ENCODE measurements at regions not wholly inside any gene's neighbourhood (a gene's known extent, or its start where the extent isn't known, plus 50 kb on each side); places are given as distances from the start of the nearest gene placed in this dataset.

- ChIA-PET POLR2A (ENCODE audit: partially characterized antibody) (no interaction called here), CTCF (ENCODE audit: partially characterized antibody) (interaction anchor here (0.6 to 1.5 kb wide), 2 partner anchors 20 to 425 kb away, joined by 3 read pairs; no protein-coding TSS in a partner anchor)
- Histone ChIP-seq H2BK5ac (ENCODE audit: low read depth, low read length) (no peak overlapping the region), H3K56ac (replicated peaks; ENCODE audit: insufficient read length, low read depth, low read length) (no peak overlapping the region), H3K9ac (replicated peaks in 1 of 4; ENCODE audit: extremely low read depth in 1 of 4, low read depth in 3 of 4, low read length in 3 of 4) (no peak overlapping the region), H3K27ac (ENCODE audit: low read depth, low read length) (no peak overlapping the region), H3K4me3 (ENCODE audit: extremely low read depth in 1 of 4, insufficient read depth in 2 of 4, low read depth in 3 of 4, low read length in 4 of 4) (no peak overlapping the region), H2BK20ac (ENCODE audit: low read length) (no peak overlapping the region), H2BK15ac (ENCODE audit: low read length) (no peak overlapping the region), H3K14ac (ENCODE audit: insufficient read length) (no peak overlapping the region), H2AK5ac (ENCODE audit: low read depth, low read length) (no peak overlapping the region), H3K79me2 (ENCODE audit: control insufficient read depth in 1 of 2, insufficient read depth in 2 of 2, low read length in 2 of 2) (no peaks in the 10 kb centered on the region), H3K27me3 (replicated peaks in 1 of 4; ENCODE audit: control insufficient read depth in 3 of 4, extremely low read depth in 1 of 4, insufficient read depth in 3 of 4, low read length in 3 of 4) (peaks cover 0 to 2% (median 0%) of the 10 kb centered on the region in 4 experiments; a peak in 2 of 7 replicates), H3K4me2 (ENCODE audit: insufficient read depth in 1 of 2, low read depth in 2 of 2, low read length in 2 of 2) (no peak overlapping the region), H2BK120ac (replicated peaks; ENCODE audit: low read depth, low read length) (no peak overlapping the region), H3K23ac (ENCODE audit: insufficient read length) (no peak overlapping the region), H2AFZ (ENCODE audit: low read length) (no peak overlapping the region), H4K5ac (ENCODE audit: insufficient read length, low read depth, low read length) (no peak overlapping the region), H3K4me1 (replicated peaks in 1 of 4; ENCODE audit: control insufficient read depth in 3 of 4, insufficient read depth in 4 of 4, low read length in 3 of 4) (peaks cover 0 to 4% (median under 1%) of the 10 kb centered on the region in 4 experiments; a peak in 3 of 7 replicates), H3K4ac (replicated peaks; ENCODE audit: insufficient read length, low read depth, low read length) (no peak overlapping the region), H3K36me3 (ENCODE audit: control insufficient read depth in 2 of 4, insufficient read depth in 4 of 4, low read length in 3 of 4) (no peaks in the 10 kb centered on the region), H4K91ac (replicated peaks; ENCODE audit: insufficient read length, low read length) (no peak overlapping the region), H2BK12ac (ENCODE audit: low read depth, low read length) (no peak overlapping the region), H3K23me2 (ENCODE audit: low read depth, low read length) (no peaks in the 10 kb centered on the region), H3K9me3 (ENCODE audit: insufficient read depth in 2 of 2, low read depth in 1 of 2, low read length in 1 of 2) (no peaks in the 10 kb centered on the region; a peak in 1 of 4 replicates), H3K18ac (ENCODE audit: extremely low read depth, low read length) (no peak overlapping the region), H4K8ac (ENCODE audit: extremely low read depth, insufficient read depth, low read length) (no peak overlapping the region), H3K79me1 (ENCODE audit: low read depth, low read length) (no peaks in the 10 kb centered on the region), H4K20me1 (replicated peaks in 1 of 2; ENCODE audit: control insufficient read depth in 1 of 2, insufficient read depth in 2 of 2, low read length in 2 of 2) (no peaks in the 10 kb centered on the region)
- FAIRE-seq (no peak), DNase-seq (ENCODE audit: low read depth in 1 of 2, low spot score in 2 of 2) (no peak)
- WGBS, 2 experiments (ENCODE audit: extremely low coverage in 1 of 2, insufficient coverage in 1 of 2, insufficient read length in 1 of 2, insufficient replicate concordance in 2 of 2, low coverage in 1 of 2, low lambda C conversion rate in 2 of 2, missing lambda C conversion rate in 1 of 2): 88% methylated on average over 1 of the region's 1 CpG; no CpG with 5 or more reads in 1 of the 2 experiments
- TF ChIP-seq FOSL1 (IDR thresholded peaks at IDR 0.05; ENCODE audit: insufficient read depth, low read depth, low read length) (no peak), TBP (IDR thresholded peaks at IDR 0.05; ENCODE audit: low read depth, low read length) (no peak), MAFK (IDR thresholded peaks at IDR 0.05; ENCODE audit: low read depth, low read length) (no peak), SIRT6 (IDR thresholded peaks at IDR 0.05; ENCODE audit: low read length) (no peak), RFX5 (IDR thresholded peaks at IDR 0.05; ENCODE audit: borderline replicate concordance, low read depth, low read length) (no peak), POLR2AphosphoS5 (IDR thresholded peaks at IDR 0.05; ENCODE audit: low read depth, low read length) (no peak), RXRA (IDR thresholded peaks at IDR 0.05; ENCODE audit: insufficient read depth, low read depth, low read length) (no peak), JUND (IDR thresholded peaks at IDR 0.05; ENCODE audit: low read length) (no peak), ATF3 (IDR thresholded peaks at IDR 0.05; ENCODE audit: insufficient read depth, low read depth, low read length) (no peak), GABPA (IDR thresholded peaks at IDR 0.05; ENCODE audit: borderline replicate concordance, insufficient read depth, low read length) (no peak), MAX (IDR thresholded peaks at IDR 0.05) (no peak), TAF1 (IDR thresholded peaks at IDR 0.05; ENCODE audit: low read depth, low read length) (no peak), CTBP2 (IDR thresholded peaks at IDR 0.05; ENCODE audit: borderline replicate concordance, insufficient read depth, insufficient read length, low read length) (no peak)
These were observed 71.0 kb upstream of the SLC22A16 start for GRCh38 chr6:110547266-110547964.

All from H1 (cell line).